Thoracic aorta (tissue), 2 donors: ENCODE measurements at regions not wholly inside any gene's neighbourhood (a gene's known extent, or its start where the extent isn't known, plus 50 kb on each side); places are given as distances from the start of the nearest gene placed in this dataset.

ENCODE experiments used
- ATAC-seq: fragments of 150-250 bp; one replicate; pipeline ENCODE4 v1.8.0; 2017; ENCODE audit warnings: low read depth; ENCODE audit not compliant: insufficient number of reproducible peaks, low FRiP score
- DNase-seq: peaks from one replicate; pipeline ENCODE4 v3.0.0-alpha.2; 2020; ENCODE audit warnings: low spot score
- H3K27ac ChIP-seq, 2 donors: fragments of 200-600 bp; sonication (generic); 1 replicate in 1 of 2; 2 replicates in 1 of 2; pipeline ENCODE4 v1.5.1; 2016; ENCODE audit warnings: mild to moderate bottlenecking in 2 of 2, moderate library complexity in 2 of 2
- H3K27me3 ChIP-seq: fragments of 200-600 bp; sonication (generic); replicated peaks from 2 replicates; pipeline ENCODE4 v1.6.0; 2016; ENCODE audit warnings: mild to moderate bottlenecking; ENCODE audit not compliant: insufficient read depth
- H3K36me3 ChIP-seq: fragments of 200-600 bp; sonication (generic); one replicate; pipeline ENCODE4 v1.5.1; 2016
- H3K4me1 ChIP-seq, 2 donors: fragments of 200-600 bp; sonication (generic); 1 replicate in 1 of 2; 2 replicates in 1 of 2; pipeline versions ENCODE4 v1.5.1 to v1.6.0; 2016; ENCODE audit warnings: low read depth in 2 of 2, mild to moderate bottlenecking in 1 of 2; ENCODE audit not compliant: control insufficient read depth in 1 of 2
- H3K4me3 ChIP-seq: fragments of 200-600 bp; sonication (generic); 2 replicates; pipeline ENCODE4 v1.5.1; 2016; ENCODE audit warnings: mild to moderate bottlenecking
- H3K9me3 ChIP-seq: fragments of 200-600 bp; sonication (generic); 2 replicates; pipeline ENCODE4 v1.5.1; 2016
- CTCF ChIP-seq: fragments of 200-600 bp; sonication (generic); IDR thresholded peaks from one replicate; pipeline ENCODE4 v1.5.1; 2019; ENCODE audit warnings: antibody characterized with exemption

GRCh38 chr3:157763644-157764043 is 260.4 kb upstream of the VEPH1 start:
- H3K27me3 ChIP-seq = no peaks in the 10 kb centered on the region
- no peak for TF ChIP-seq CTCF
- no peaks in the 10 kb centered on the region for H3K9me3 ChIP-seq
- no peak overlapping the region for H3K4me3 ChIP-seq
- peaks cover under 1 to 6% of the 10 kb centered on the region in 2 donors for H3K4me1 ChIP-seq
- H3K36me3 ChIP-seq = no peaks in the 10 kb centered on the region
- DNase-seq = no peak
- no peak overlapping the region for H3K27ac ChIP-seq
- ATAC-seq = no peak

- Histone ChIP-seq H3K27ac (no peak overlapping the region), H3K4me1 (peaks cover 6% of the 10 kb centered on the region in 2 donors), H3K36me3 (no peaks in the 10 kb centered on the region), H3K4me3 (no peak overlapping the region), H3K27me3 (no peaks in the 10 kb centered on the region), H3K9me3 (no peaks in the 10 kb centered on the region)
- ATAC-seq (no peak), DNase-seq (no peak)
- no peak for TF ChIP-seq CTCF
Measured at GRCh38 chr3:157759311-157759710, 256.1 kb upstream of the VEPH1 start.

- TF ChIP-seq CTCF = no peak
- H3K27me3 ChIP-seq = no peaks in the 10 kb centered on the region
- no peak overlapping the region for H3K4me3 ChIP-seq
- no peaks in the 10 kb centered on the region for H3K9me3 ChIP-seq
- H3K36me3 ChIP-seq = no peaks in the 10 kb centered on the region
- DNase-seq = no peak
- no peak for ATAC-seq
- H3K4me1 ChIP-seq = peaks cover 6% of the 10 kb centered on the region in 2 donors
- H3K27ac ChIP-seq = no peak overlapping the region
Measured at GRCh38 chr3:157755233-157755632, 252.0 kb upstream of the VEPH1 start.

- Histone ChIP-seq H3K4me3 (no peak overlapping the region), H3K4me1 (peaks cover 4 to 6% of the 10 kb centered on the region in 2 donors), H3K27me3 (no peaks in the 10 kb centered on the region), H3K9me3 (no peaks in the 10 kb centered on the region), H3K36me3 (no peaks in the 10 kb centered on the region), H3K27ac (no peak overlapping the region)
- no peak for DNase-seq
- ATAC-seq = no peak
- TF ChIP-seq CTCF = no peak
Measured at GRCh38 chr3:157754451-157754850, 251.2 kb upstream of the VEPH1 start.

- DNase-seq = no peak
Measured at GRCh38 chr3:157753787-157754136, 250.5 kb upstream of the VEPH1 start.

More at GRCh38 chr3:157753787-157754136, 250.5 kb upstream of the VEPH1 start:
- Histone ChIP-seq H3K27ac (no peak overlapping the region), H3K36me3 (no peaks in the 10 kb centered on the region), H3K4me3 (no peak overlapping the region), H3K9me3 (no peaks in the 10 kb centered on the region), H3K4me1 (peaks cover 0 to 6% of the 10 kb centered on the region in 2 donors), H3K27me3 (no peaks in the 10 kb centered on the region)
- no peak for TF ChIP-seq CTCF
- no peak for ATAC-seq
